ENCODE measurements at regions not wholly inside any gene's neighbourhood (a gene's known extent, or its start where the extent isn't known, plus 50 kb on each side); places are given as distances from the start of the nearest gene placed in this dataset.

DNA sequence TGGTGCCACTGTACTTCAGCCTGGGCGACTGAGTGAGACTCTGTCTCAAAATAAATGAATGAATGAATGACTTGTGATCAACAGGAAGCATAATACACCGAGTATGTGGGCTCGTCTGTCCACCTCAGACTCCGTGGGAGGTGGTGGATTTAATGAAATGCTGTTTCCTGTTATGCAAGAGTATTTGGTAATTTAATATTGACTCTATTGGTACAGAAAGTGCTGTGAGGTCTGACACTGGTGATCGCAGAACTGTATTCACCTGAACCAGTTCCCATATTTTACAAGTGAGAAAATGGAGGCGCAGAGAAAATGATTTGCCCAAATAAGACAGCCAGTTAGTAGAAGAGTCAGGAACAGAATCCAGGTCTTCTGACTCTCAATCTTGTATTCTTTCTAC is 423.3 kb downstream of the RAPGEF2 start (continued):
- TF ChIP-seq E2F4 (IDR thresholded peaks at IDR 0.05; ENCODE audit: low read depth, low read length) (no peak), NR2C2 (IDR thresholded peaks at IDR 0.05; ENCODE audit: borderline replicate concordance, control insufficient read depth, insufficient read length, low read depth) (no peak), MYB (IDR thresholded peaks at IDR 0.05; ENCODE audit: borderline replicate concordance, low read depth, low read length) (no peak), POLR2A (IDR thresholded peaks at IDR 0.05; ENCODE audit: low read depth, low read length) (no peak)

GRCh38 chr4:159534655-159535054 is 431.8 kb downstream of the RAPGEF2 start:
- intact Hi-C loops (cut with micrococcal nuclease; ENCODE audit: unreplicated experiment): no loop called here
- ATAC-seq: no peak
- Histone ChIP-seq H3K4me2 (ENCODE audit: control insufficient read depth, insufficient read depth) (no peak overlapping the region), H4K20me1 (ENCODE audit: control insufficient read depth, insufficient read depth) (no peaks in the 10 kb centered on the region), H2AFZ (ENCODE audit: control insufficient read depth, low read depth, low read length) (no peak overlapping the region), H3K27ac (ENCODE audit: control insufficient read depth, insufficient read depth) (no peak overlapping the region), H3K4me3 (no peak overlapping the region), H3K27me3 (replicated peaks in 1 of 2; ENCODE audit: control insufficient read depth in 2 of 2, insufficient read depth in 2 of 2, low read length in 1 of 2) (no peaks in the 10 kb centered on the region), H3K9me3 (replicated peaks; ENCODE audit: control insufficient read depth, insufficient read depth, low read length) (no peaks in the 10 kb centered on the region), H3K36me3 (ENCODE audit: control insufficient read depth in 2 of 2, insufficient read depth in 2 of 2, low read length in 1 of 2) (no peaks in the 10 kb centered on the region), H3K9ac (ENCODE audit: control insufficient read depth, insufficient read depth, low read length) (no peak overlapping the region), H3K4me1 (ENCODE audit: control insufficient read depth, insufficient read depth, low read length) (no peaks in the 10 kb centered on the region), H3K79me2 (ENCODE audit: control insufficient read depth, insufficient read depth, low read length) (no peaks in the 10 kb centered on the region)
- ChIA-PET POLR2A (no interaction called here), RAD21 (ENCODE audit: unreplicated experiment) (no interaction called here), SMC1A (ENCODE audit: uncharacterized antibody, unreplicated experiment) (no interaction called here), CTCF (no interaction called here)
- FAIRE-seq: no peak
- no peak for DNase-seq (ENCODE audit: low read depth, low spot score)
- WGBS (ENCODE audit: insufficient coverage, insufficient replicate concordance, low lambda C conversion rate, missing lambda C conversion rate): 74% methylated on average over 1 of the region's 1 CpG
- BruUV-seq (replicated peaks): no TSS peak
- in situ Hi-C loops (cut with MboI): no loop called here
- TF ChIP-seq ATF2 (IDR thresholded peaks at IDR 0.05; ENCODE audit: low read length): no peak
- TF ChIP-seq MYB (IDR thresholded peaks at IDR 0.05; ENCODE audit: borderline replicate concordance, low read depth, low read length): no peak
- no peak for TF ChIP-seq CUX1 (IDR thresholded peaks at IDR 0.05; ENCODE audit: insufficient replicate concordance, low read depth, low read length)
- no peak for TF ChIP-seq GABPA (IDR thresholded peaks at IDR 0.05; ENCODE audit: low read depth)
- TF ChIP-seq E4F1 (IDR thresholded peaks at IDR 0.05; ENCODE audit: borderline replicate concordance, partially characterized antibody): no peak
- TF ChIP-seq, protein P1, sequence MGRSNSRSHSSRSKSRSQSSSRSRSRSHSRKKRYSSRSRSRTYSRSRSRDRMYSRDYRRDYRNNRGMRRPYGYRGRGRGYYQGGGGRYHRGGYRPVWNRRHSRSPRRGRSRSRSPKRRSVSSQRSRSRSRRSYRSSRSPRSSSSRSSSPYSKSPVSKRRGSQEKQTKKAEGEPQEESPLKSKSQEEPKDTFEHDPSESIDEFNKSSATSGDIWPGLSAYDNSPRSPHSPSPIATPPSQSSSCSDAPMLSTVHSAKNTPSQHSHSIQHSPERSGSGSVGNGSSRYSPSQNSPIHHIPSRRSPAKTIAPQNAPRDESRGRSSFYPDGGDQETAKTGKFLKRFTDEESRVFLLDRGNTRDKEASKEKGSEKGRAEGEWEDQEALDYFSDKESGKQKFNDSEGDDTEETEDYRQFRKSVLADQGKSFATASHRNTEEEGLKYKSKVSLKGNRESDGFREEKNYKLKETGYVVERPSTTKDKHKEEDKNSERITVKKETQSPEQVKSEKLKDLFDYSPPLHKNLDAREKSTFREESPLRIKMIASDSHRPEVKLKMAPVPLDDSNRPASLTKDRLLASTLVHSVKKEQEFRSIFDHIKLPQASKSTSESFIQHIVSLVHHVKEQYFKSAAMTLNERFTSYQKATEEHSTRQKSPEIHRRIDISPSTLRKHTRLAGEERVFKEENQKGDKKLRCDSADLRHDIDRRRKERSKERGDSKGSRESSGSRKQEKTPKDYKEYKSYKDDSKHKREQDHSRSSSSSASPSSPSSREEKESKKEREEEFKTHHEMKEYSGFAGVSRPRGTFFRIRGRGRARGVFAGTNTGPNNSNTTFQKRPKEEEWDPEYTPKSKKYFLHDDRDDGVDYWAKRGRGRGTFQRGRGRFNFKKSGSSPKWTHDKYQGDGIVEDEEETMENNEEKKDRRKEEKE (IDR thresholded peaks at IDR 0.05): no peak
